GM18508 (cell line): ENCODE measurements at regions not wholly inside any gene's neighbourhood (a gene's known extent, or its start where the extent isn't known, plus 50 kb on each side); places are given as distances from the start of the nearest gene placed in this dataset.

Source experiments
- ATAC-seq: cut with Tn5 transposase; IDR thresholded peaks from one replicate; pipeline ENCODE4 v1.9.1; 2021; ENCODE audit warnings: moderate number of reproducible peaks; ENCODE audit not compliant: insufficient read depth, unreplicated experiment

DNA sequence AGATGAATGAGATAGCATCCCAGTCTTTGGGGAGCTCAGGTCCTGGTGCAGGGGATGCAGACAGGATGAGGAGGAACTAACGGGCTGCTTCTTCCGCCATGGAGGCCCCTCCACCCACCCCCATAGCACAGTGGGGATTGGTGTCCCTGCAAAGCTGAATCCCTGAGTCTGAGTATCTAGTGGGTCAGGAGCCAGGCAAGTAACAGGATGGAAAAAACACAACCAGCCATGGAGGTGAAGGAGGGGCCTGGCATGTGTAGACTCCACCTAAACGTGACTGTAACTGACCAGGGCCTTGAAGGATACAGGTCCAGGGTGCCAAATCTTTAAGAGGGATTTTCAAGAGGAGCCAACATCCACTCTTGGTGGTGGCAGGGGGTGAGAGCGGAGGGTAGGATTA lies 327.8 kb upstream of the MSX2 start:
- no peak for ATAC-seq

- ATAC-seq = no peak
Measured at GRCh38 chr5:174397206-174397605, 327.2 kb upstream of the MSX2 start.

DNA sequence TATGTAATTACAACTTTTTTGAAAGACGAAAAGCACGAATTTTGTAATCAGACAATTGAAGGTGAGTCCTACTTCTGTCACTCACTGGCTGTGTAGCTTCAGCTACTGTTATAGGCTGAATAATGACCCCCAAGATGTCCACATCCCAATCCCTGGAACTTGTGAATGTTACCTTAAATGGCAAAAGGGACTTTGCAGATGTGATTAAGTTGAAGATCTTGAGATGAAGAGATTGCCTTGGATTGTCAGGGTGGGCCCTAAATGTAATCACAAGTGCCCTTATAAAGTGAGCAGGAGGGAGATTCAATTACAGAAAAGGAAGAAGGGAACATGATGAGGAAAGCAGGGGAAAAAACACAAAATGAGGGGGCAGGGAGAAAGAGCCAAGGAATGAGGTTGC lies 326.2 kb upstream of the MSX2 start:
- ATAC-seq = no peak

GRCh38 chr5:174399411-174399810 lies 325.0 kb upstream of the MSX2 start:
- no peak for ATAC-seq

- no peak for ATAC-seq
Measured at GRCh38 chr5:174400461-174400860, 323.9 kb upstream of the MSX2 start.

GRCh38 chr5:174401793-174402192 lies 322.6 kb upstream of the MSX2 start:
- ATAC-seq = no peak

DNA sequence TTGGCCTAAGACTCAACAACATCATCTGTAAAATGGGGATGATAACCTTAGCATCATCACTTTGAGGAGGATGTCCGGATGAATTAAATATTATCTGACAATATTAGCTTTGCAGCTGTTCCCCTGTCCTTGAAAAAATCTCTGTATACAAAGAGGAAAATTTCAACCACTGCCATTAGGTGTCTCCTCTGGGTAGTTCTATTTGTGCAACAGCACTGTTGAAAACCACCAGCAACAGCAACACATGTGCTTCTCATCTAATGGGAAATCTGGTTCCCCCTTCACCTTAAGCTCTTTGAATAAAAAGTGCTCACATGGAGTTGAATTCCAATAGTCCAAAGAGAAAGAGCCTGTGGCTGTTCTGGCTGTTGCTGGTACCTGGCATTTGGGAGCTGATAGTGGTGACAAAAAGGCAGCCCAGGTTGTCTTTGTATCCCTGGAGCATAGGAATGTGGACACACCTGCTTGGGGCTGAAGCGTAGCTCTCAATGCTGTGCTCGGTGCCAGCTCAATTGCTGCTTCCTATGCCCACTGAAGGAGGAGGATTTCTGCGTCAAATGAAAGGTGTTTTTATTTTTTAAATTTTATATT lies 322.1 kb upstream of the MSX2 start:
- no peak for ATAC-seq

GRCh38 chr5:174404848-174405247 lies 319.5 kb upstream of the MSX2 start:
- no peak for ATAC-seq

GRCh38 chr5:174409070-174409469 lies 315.3 kb upstream of the MSX2 start:
- ATAC-seq = no peak

- ATAC-seq = no peak
Measured at GRCh38 chr5:174409971-174410370, 314.4 kb upstream of the MSX2 start.

DNA sequence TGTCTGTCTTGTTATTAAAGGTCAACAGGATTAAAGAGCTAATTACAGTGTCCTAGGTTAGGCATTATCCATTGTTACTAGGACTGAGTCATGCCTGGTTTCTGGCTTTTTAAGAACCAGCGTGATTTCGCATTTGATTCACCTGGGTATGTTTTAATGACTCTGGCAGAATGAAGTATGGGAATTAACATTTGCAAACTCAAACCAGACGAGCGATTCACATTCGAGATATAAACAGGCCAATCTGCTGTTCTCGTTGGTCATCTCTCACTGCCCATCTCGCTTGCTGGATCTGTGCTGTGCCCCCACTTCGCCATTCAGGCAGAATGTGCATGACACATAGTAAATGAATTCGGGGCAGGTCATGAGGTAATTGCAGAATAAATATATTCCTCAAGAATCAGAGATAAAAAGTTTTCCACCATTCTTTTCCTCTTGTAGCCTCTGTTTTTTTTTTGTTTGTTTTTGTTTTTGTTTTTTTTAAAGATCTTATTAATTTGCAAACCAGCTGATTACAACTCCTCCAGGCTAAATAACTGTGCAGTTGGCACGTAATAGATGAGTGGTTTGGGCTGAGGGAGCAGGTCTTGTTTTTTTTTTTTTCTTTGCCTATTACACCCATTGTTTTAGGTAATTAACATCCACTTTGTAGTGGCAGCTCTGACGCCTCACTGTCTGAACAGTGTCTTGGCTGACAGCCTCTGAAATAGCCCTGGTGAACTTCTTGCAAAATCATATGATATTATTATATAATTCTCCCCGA lies 313.5 kb upstream of the MSX2 start:
- no peak for ATAC-seq

- no peak for ATAC-seq
Measured at GRCh38 chr5:174411479-174411819, 312.9 kb upstream of the MSX2 start.

GRCh38 chr5:174412374-174412773 lies 312.0 kb upstream of the MSX2 start:
- no peak for ATAC-seq

GRCh38 chr5:174412941-174413340 lies 311.4 kb upstream of the MSX2 start:
- no peak for ATAC-seq

GRCh38 chr5:174413567-174414314 lies 310.6 kb upstream of the MSX2 start:
- no peak for ATAC-seq

- no peak for ATAC-seq
Measured at GRCh38 chr5:174414315-174414710, 310.1 kb upstream of the MSX2 start.

DNA sequence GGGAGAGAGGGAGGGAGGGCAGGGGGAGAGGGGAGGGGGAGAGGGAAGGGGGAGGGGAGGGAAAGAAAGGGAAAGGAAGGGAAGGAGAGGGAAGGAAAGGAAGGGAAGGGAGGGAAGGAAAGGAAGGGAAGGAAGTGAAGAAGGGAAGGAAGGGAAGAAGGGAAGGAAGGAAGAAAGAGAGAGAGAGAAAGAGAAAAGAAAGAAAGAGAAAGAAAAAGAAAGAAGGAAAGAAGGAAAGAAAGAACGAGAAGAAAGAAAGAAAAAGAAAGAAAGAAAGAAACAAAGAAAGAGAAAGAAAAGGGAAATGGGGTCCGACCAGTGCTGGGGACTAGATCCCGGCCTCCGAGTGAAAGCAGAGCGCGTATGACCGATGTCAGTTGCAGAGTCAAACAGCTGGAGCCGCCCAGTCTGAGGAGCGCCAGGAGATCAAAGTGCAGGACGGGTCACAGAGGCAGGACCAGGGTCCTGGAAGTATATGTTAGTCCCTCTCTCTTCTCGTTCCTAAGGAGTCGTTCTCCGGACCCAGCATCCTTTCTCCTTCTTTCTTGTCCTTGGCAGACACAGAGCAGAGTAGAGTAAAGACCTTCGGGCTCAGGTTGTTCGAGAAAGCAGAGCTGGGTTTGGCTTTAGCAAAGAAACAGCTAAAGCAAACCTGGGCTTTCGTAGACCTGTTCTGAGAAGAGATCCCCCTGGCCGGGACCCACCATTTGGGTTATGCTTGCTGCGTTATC lies 305.4 kb upstream of the MSX2 start:
- peak; percentile 21 for ATAC-seq

GRCh38 chr5:174419540-174420132 lies 304.7 kb upstream of the MSX2 start:
- ATAC-seq = peak; percentile 72

DNA sequence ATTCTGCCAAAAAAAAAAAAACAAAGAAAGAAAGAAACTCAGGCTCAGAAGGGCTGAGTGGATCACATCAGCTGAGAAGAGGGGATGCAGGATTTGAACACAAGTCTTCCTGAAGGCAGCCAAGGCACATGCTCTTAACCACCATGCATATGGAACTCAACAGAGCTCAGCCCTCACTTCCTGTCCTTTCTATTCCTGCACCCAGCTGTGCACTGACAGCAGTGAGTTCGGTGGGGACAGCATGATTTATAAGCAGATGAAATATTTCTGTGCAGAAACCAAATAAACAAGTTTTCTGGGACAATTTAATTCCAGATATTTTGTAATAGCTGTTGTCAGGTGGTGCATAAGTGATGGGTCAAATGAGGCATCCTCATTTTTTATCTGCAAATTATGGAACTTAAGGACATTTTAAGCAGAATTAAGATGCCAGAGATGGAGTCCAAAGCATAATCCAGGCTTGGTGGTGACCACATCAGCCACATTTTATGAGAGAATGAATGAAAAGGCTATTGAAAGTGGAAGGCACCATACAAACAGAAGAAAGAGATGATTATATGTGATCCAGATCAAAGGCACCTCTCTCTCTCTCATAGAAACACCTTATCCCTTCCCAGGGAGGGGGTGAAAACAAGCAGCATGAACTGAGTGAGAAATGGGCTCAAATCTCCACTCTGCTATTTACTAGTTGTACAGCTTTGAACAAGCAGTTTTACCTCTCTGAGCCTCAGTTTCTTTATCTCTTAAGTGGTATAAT lies 303.6 kb upstream of the MSX2 start:
- ATAC-seq = no peak

DNA sequence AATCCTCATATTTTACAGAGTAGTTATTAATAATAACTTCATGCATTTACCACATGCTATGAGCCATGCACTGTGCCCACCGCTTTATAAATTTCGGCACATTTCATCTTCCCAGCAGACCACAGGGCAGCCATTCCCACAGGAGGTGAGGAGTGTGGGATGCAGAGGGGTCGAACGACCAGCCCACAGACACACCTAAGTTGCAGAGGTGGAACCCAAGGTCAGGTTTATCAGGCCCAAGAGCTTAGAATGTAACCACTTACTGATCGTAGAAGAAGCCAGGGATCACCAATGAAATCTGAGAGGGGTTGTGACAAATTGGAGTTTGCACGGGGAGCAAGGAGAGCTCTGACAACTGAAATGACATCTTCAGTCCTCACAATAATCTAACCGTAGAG lies 303.0 kb upstream of the MSX2 start:
- ATAC-seq = no peak
